ENCODE measurements at regions not wholly inside any gene's neighbourhood (a gene's known extent, or its start where the extent isn't known, plus 50 kb on each side); places are given as distances from the start of the nearest gene placed in this dataset.

DNA sequence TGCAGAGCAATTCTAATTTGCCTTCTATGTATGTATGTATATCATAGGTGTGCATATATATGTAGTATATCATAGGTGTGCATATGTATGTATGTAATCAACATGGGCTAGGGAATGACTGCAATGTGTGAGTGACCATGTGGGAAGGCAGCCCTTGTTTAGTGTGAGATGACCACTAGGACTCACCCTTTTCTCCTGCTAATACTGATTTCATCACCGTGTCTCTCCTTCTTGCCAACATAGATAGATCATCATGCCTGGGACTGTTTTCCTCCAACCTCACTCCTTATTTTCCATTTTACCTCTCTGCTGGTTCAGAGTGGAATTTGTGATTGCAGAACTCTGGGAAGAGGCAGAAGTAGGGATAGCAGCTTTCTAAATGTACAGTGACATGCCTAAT is 63.6 kb upstream of the SFRP2 start:
- TF ChIP-seq, protein P1, sequence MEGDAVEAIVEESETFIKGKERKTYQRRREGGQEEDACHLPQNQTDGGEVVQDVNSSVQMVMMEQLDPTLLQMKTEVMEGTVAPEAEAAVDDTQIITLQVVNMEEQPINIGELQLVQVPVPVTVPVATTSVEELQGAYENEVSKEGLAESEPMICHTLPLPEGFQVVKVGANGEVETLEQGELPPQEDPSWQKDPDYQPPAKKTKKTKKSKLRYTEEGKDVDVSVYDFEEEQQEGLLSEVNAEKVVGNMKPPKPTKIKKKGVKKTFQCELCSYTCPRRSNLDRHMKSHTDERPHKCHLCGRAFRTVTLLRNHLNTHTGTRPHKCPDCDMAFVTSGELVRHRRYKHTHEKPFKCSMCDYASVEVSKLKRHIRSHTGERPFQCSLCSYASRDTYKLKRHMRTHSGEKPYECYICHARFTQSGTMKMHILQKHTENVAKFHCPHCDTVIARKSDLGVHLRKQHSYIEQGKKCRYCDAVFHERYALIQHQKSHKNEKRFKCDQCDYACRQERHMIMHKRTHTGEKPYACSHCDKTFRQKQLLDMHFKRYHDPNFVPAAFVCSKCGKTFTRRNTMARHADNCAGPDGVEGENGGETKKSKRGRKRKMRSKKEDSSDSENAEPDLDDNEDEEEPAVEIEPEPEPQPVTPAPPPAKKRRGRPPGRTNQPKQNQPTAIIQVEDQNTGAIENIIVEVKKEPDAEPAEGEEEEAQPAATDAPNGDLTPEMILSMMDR (IDR thresholded peaks at IDR 0.05) = no peak
- no peak for TF ChIP-seq POLR2AphosphoS5 (IDR thresholded peaks at IDR 0.05; ENCODE audit: low read depth, low read length)
